H1 (cell line): ENCODE measurements at regions not wholly inside any gene's neighbourhood (a gene's known extent, or its start where the extent isn't known, plus 50 kb on each side); places are given as distances from the start of the nearest gene placed in this dataset.

ENCODE experiments used
- CTCF ChIA-PET: fragments of 300-600 bp; sonication (Branson Sonifier 250); formaldehyde crosslinking; loops from one replicate; lab custom pipeline; 2021; ENCODE audit not compliant: partially characterized antibody; lab: Charles Lee
- POLR2A ChIA-PET: fragments of 300-600 bp; sonication (Branson Sonifier 250); formaldehyde crosslinking; loops from one replicate; lab custom pipeline; 2021; ENCODE audit warnings: inconsistent platforms; ENCODE audit not compliant: partially characterized antibody; lab: Charles Lee
- DNase-seq, 2 experiments: peaks; one replicate each; pipeline versions ENCODE4 v3.0.0 to v3.0.0-alpha.2; 2010 to 2022; ENCODE audit warnings: low spot score in 2 of 2, low read depth in 1 of 2, mixed read lengths in 1 of 2
- FAIRE-seq: peaks from 2 replicates; lab custom pipeline; 2011; peaks lifted over from hg19 to GRCh38; lab: Jason Lieb, UNC
- H2AFZ ChIP-seq: 2 replicates; pipeline ENCODE4 v1.8.1; 2012; ENCODE audit warnings: low read length, inconsistent platforms
- H2AK5ac ChIP-seq: 2 replicates; pipeline ENCODE4 v1.6.1; 2013; ENCODE audit warnings: low read depth, low read length
- H2BK120ac ChIP-seq: replicated peaks from 2 replicates; pipeline ENCODE3; 2013; ENCODE audit warnings: low read depth, low read length, inconsistent platforms
- H2BK12ac ChIP-seq: 2 replicates; pipeline ENCODE4 v1.6.1; 2013; ENCODE audit warnings: low read depth, low read length
- H2BK15ac ChIP-seq: 2 replicates; pipeline ENCODE4 v1.6.1; 2013; ENCODE audit warnings: low read length
- H2BK20ac ChIP-seq: 2 replicates; pipeline ENCODE4 v1.6.1; 2013; ENCODE audit warnings: low read length
- H2BK5ac ChIP-seq: 2 replicates; pipeline ENCODE4 v1.6.1; 2013; ENCODE audit warnings: low read depth, low read length
- H3K14ac ChIP-seq: 2 replicates; pipeline ENCODE4 v1.6.1; 2013; ENCODE audit warnings: inconsistent platforms; ENCODE audit not compliant: insufficient read length
- H3K18ac ChIP-seq: 2 replicates; pipeline ENCODE4 v1.6.1; 2013; ENCODE audit warnings: low read length; ENCODE audit errors: extremely low read depth
- H3K23ac ChIP-seq: 2 replicates; pipeline ENCODE4 v1.6.1; 2013; ENCODE audit warnings: inconsistent platforms; ENCODE audit not compliant: insufficient read length
- H3K23me2 ChIP-seq: 2 replicates; pipeline ENCODE4 v1.6.1; 2013; ENCODE audit warnings: low read depth, low read length
- H3K27ac ChIP-seq: 2 replicates; pipeline ENCODE4 v1.6.1; 2011; ENCODE audit warnings: low read depth, low read length, inconsistent platforms
- H3K27me3 ChIP-seq, 4 experiments: replicated peaks in 1 of 4; 1 replicate in 1 of 4; 2 replicates in 3 of 4; pipeline versions ENCODE4 v1.6.1 to v1.8.1; 2011 to 2013; ENCODE audit warnings: low read length in 3 of 4, mild to moderate bottlenecking in 3 of 4, inconsistent platforms in 2 of 4, mixed read lengths in 2 of 4, moderate library complexity in 1 of 4; ENCODE audit not compliant: control insufficient read depth in 3 of 4, insufficient read depth in 3 of 4; ENCODE audit errors: extremely low read depth in 1 of 4
- H3K36me3 ChIP-seq, 4 experiments: 2 replicates each; pipeline versions ENCODE4 v1.6.1 to v1.8.1; 2011 to 2013; ENCODE audit warnings: mild to moderate bottlenecking in 4 of 4, low read length in 3 of 4, moderate library complexity in 2 of 4, control low read depth in 1 of 4, inconsistent platforms in 1 of 4; ENCODE audit not compliant: insufficient read depth in 4 of 4, control insufficient read depth in 2 of 4
- H3K4ac ChIP-seq: replicated peaks from 2 replicates; pipeline ENCODE3; 2013; ENCODE audit warnings: low read length, low read depth, mixed read lengths, inconsistent platforms; ENCODE audit not compliant: insufficient read length
- H3K4me1 ChIP-seq, 4 experiments: replicated peaks in 1 of 4; 1 replicate in 1 of 4; 2 replicates in 3 of 4; pipeline versions ENCODE4 v1.6.1 to v1.8.1; 2011 to 2013; ENCODE audit warnings: low read length in 3 of 4, inconsistent platforms in 2 of 4, mixed read lengths in 1 of 4; ENCODE audit not compliant: insufficient read depth in 4 of 4, control insufficient read depth in 3 of 4
- H3K4me2 ChIP-seq, 2 experiments: 2 replicates each; pipeline versions ENCODE4 v1.6.1 to v1.8.1; 2011 to 2013; ENCODE audit warnings: low read depth in 2 of 2, low read length in 2 of 2, control low read depth in 1 of 2, inconsistent platforms in 1 of 2, mild to moderate bottlenecking in 1 of 2; ENCODE audit not compliant: insufficient read depth in 1 of 2
- H3K4me3 ChIP-seq, 4 experiments: fragments of 200-600, 300-600 bp in 1 of 4; sonication (generic), shearing (Covaris generic), sonication (Bioruptor Twin) in 1 of 4; 2 replicates each; pipeline versions ENCODE4 v1.5.1 to v1.8.1; 2011 to 2016; ENCODE audit warnings: low read length in 4 of 4, low read depth in 3 of 4, control low read depth in 2 of 4, inconsistent platforms in 2 of 4, mild to moderate bottlenecking in 2 of 4, mixed read lengths in 1 of 4, moderate library complexity in 1 of 4; ENCODE audit not compliant: insufficient read depth in 2 of 4; ENCODE audit errors: extremely low read depth in 1 of 4
- H3K56ac ChIP-seq: replicated peaks from 2 replicates; pipeline ENCODE3; 2013; ENCODE audit warnings: low read depth, mild to moderate bottlenecking, mixed read lengths, low read length, inconsistent platforms; ENCODE audit not compliant: insufficient read length
- H3K79me1 ChIP-seq: 2 replicates; pipeline ENCODE4 v1.6.1; 2013; ENCODE audit warnings: low read depth, low read length, control low read depth
- H3K79me2 ChIP-seq, 2 experiments: 2 replicates each; pipeline versions ENCODE4 v1.6.1 to v1.8.1; 2012 to 2013; ENCODE audit warnings: low read length in 2 of 2, mild to moderate bottlenecking in 2 of 2, inconsistent platforms in 1 of 2; ENCODE audit not compliant: insufficient read depth in 2 of 2, control insufficient read depth in 1 of 2
- H3K9ac ChIP-seq, 4 experiments: replicated peaks in 1 of 4; 1 replicate in 1 of 4; 2 replicates in 3 of 4; pipeline versions ENCODE4 v1.6.1 to v1.8.1; 2011 to 2013; ENCODE audit warnings: low read depth in 3 of 4, low read length in 3 of 4, control low read depth in 2 of 4, mild to moderate bottlenecking in 2 of 4, moderate library complexity in 2 of 4, inconsistent platforms in 1 of 4; ENCODE audit errors: extremely low read depth in 1 of 4
- H3K9me3 ChIP-seq, 2 experiments: 2 replicates each; pipeline versions ENCODE4 v1.6.1 to v1.8.1; 2012 to 2013; ENCODE audit warnings: mild to moderate bottlenecking in 2 of 2, moderate library complexity in 2 of 2, control low read depth in 1 of 2, inconsistent platforms in 1 of 2, low read depth in 1 of 2, low read length in 1 of 2, mixed read lengths in 1 of 2; ENCODE audit not compliant: insufficient read depth in 2 of 2
- H4K20me1 ChIP-seq, 2 experiments: replicated peaks in 1 of 2; 2 replicates each; pipeline versions ENCODE3 to v1.8.1; 2011 to 2013; ENCODE audit warnings: inconsistent platforms in 2 of 2, low read length in 2 of 2, mild to moderate bottlenecking in 1 of 2; ENCODE audit not compliant: insufficient read depth in 2 of 2, control insufficient read depth in 1 of 2
- H4K5ac ChIP-seq: 2 replicates; pipeline ENCODE4 v1.6.1; 2013; ENCODE audit warnings: low read length, low read depth, mixed read lengths, inconsistent platforms; ENCODE audit not compliant: insufficient read length
- H4K8ac ChIP-seq: 2 replicates; pipeline ENCODE4 v1.8.0; 2013; ENCODE audit warnings: mild to moderate bottlenecking, moderate library complexity, low read length, inconsistent platforms; ENCODE audit not compliant: insufficient read depth; ENCODE audit errors: extremely low read depth
- H4K91ac ChIP-seq: replicated peaks from 2 replicates; pipeline ENCODE3; 2013; ENCODE audit warnings: low read length, mixed read lengths, inconsistent platforms; ENCODE audit not compliant: insufficient read length
- ASH2L ChIP-seq: fragments of 200-600, 300-600 bp; sonication (generic); IDR thresholded peaks from one replicate; pipeline ENCODE4 v1.7.1; 2017; ENCODE audit warnings: low read length
- BCL11A ChIP-seq, 2 experiments: IDR thresholded peaks; one replicate each; pipeline ENCODE4 v1.6.1; 2011; ENCODE audit warnings: low read depth in 2 of 2, low read length in 2 of 2, mild to moderate bottlenecking in 2 of 2
- JUN ChIP-seq: IDR thresholded peaks from 2 replicates; pipeline ENCODE4 v1.6.1; 2011; ENCODE audit warnings: low read depth, mild to moderate bottlenecking, improper control_type of control experiment, low read length
- KDM1A ChIP-seq: fragments of 200-600, 300-600 bp; sonication (generic); IDR thresholded peaks from 2 replicates; pipeline ENCODE4 v1.7.1; 2016; ENCODE audit warnings: mild to moderate bottlenecking, low read length, borderline replicate concordance
- POU5F1 ChIP-seq: IDR thresholded peaks from 2 replicates; pipeline ENCODE4 v1.6.1; 2011; ENCODE audit warnings: low read depth, mild to moderate bottlenecking, low read length, moderate library complexity
- RAD21 ChIP-seq, 2 experiments: IDR thresholded peaks in 1 of 2; conservative IDR thresholded peaks in 1 of 2; 2 replicates each; pipeline ENCODE4 v1.6.1; 2011; ENCODE audit warnings: low read depth in 2 of 2, low read length in 2 of 2, improper control_type of control experiment in 1 of 2, inconsistent platforms in 1 of 2, mild to moderate bottlenecking in 1 of 2, moderate library complexity in 1 of 2
- RBBP5 ChIP-seq: IDR thresholded peaks from 2 replicates; pipeline ENCODE4 v1.7.1; 2012; ENCODE audit warnings: low read depth, mild to moderate bottlenecking, inconsistent platforms, low read length, moderate library complexity, borderline replicate concordance
- RNF2 ChIP-seq: fragments of 200-900, 300-1000 bp; sonication (generic); IDR thresholded peaks from 2 replicates; pipeline ENCODE4 v1.7.1; 2016; ENCODE audit warnings: borderline replicate concordance, low read depth, mild to moderate bottlenecking, antibody characterized with exemption, low read length; ENCODE audit not compliant: poor library complexity, severe bottlenecking; ENCODE audit errors: missing control alignments
- SAP30 ChIP-seq: fragments of 300-600 bp; sonication (generic); IDR thresholded peaks from 2 replicates; pipeline ENCODE4 v1.7.1; 2012; ENCODE audit warnings: low read length, moderate library complexity, mild to moderate bottlenecking, inconsistent platforms; ENCODE audit not compliant: insufficient read depth, insufficient replicate concordance
- SP1 ChIP-seq: IDR thresholded peaks from 2 replicates; pipeline ENCODE4 v1.6.1; 2011; ENCODE audit warnings: low read depth, low read length
- SP2 ChIP-seq: IDR thresholded peaks from 2 replicates; pipeline ENCODE4 v1.6.1; 2012; ENCODE audit warnings: mild to moderate bottlenecking, low read length, inconsistent platforms
- SRF ChIP-seq: IDR thresholded peaks from 2 replicates; pipeline ENCODE4 v1.6.1; 2011; ENCODE audit warnings: mild to moderate bottlenecking, low read depth, low read length, moderate library complexity
- WGBS, 2 experiments: shearing (Covaris generic) in 1 of 2; methylation state at CpG; one replicate each; pipeline versions ENCODE4 v1.1.6 to v1.1.7; 2013 to 2015; ENCODE audit warnings: low lambda C conversion rate in 2 of 2, mixed read lengths in 2 of 2, inconsistent platforms in 1 of 2, low coverage in 1 of 2, missing lambda C conversion rate in 1 of 2; ENCODE audit not compliant: insufficient replicate concordance in 2 of 2, insufficient coverage in 1 of 2, insufficient read length in 1 of 2; ENCODE audit errors: extremely low coverage in 1 of 2, missing lambda C conversion rate in 1 of 2; 5-methylcytosine and 5-hydroxymethylcytosine counted together

GRCh38 chr21:27424601-27425000 is 457.7 kb upstream of the ADAMTS5 start:
- WGBS, 2 experiments: 90% methylated on average over 1 of the region's 1 CpG; no CpG with 5 or more reads in 1 of the 2 experiments
- ChIA-PET POLR2A (no interaction called here), CTCF (interaction anchor here (0.6 to 2.1 kb wide), 15 partner anchors 7 to 858 kb away, joined by 3 to 8 read pairs (median 3); no protein-coding TSS in a partner anchor)
- H4K20me1 ChIP-seq: no peaks in the 10 kb centered on the region
- no peak overlapping the region for H3K56ac ChIP-seq
- H2BK20ac ChIP-seq: peak overlapping the region; percentile 68; the same call in 1 of the 2 replicates
- no peak overlapping the region for H3K23ac ChIP-seq
- no peaks in the 10 kb centered on the region for H3K9me3 ChIP-seq
- no peak for DNase-seq
- H3K9ac ChIP-seq: no peak overlapping the region
- no peak overlapping the region for H3K4me3 ChIP-seq
- no peak overlapping the region for H3K14ac ChIP-seq
- H2BK15ac ChIP-seq: no peak overlapping the region
- no peak overlapping the region for H2BK5ac ChIP-seq
- peak overlapping the region; percentile 27 to 67; a peak in 1 of 4 replicates for H3K4me2 ChIP-seq
- TF ChIP-seq SRF: no peak
- no peak for TF ChIP-seq SAP30
- no peak for TF ChIP-seq ASH2L
- no peak for TF ChIP-seq RNF2
- TF ChIP-seq POU5F1: no peak
- no peak for TF ChIP-seq KDM1A
- TF ChIP-seq SP1: no peak
- no peak for TF ChIP-seq BCL11A (IDR thresholded peaks at IDR 0.05; ENCODE audit: low read depth in 2 of 2, low read length in 2 of 2)
- TF ChIP-seq RBBP5: no peak
- TF ChIP-seq SP2: no peak
- no peak for TF ChIP-seq JUN
- TF ChIP-seq RAD21 (IDR thresholded peaks at IDR 0.05 in 1 of 2, conservative IDR thresholded peaks at IDR 0.05 in 1 of 2; ENCODE audit: low read depth in 2 of 2, low read length in 2 of 2): no peak
- no peaks in the 10 kb centered on the region for H3K27me3 ChIP-seq
- H2BK12ac ChIP-seq: 0 out of 2 replicates have a peak overlapping the region, but pooled peaks have one; percentile 45
- H2BK120ac ChIP-seq: peak overlapping the region; percentile 82
- no peaks in the 10 kb centered on the region for H3K36me3 ChIP-seq
- peaks cover 0 to 10% (median 7%) of the 10 kb centered on the region in 4 experiments; a peak in 4 of 7 replicates for H3K4me1 ChIP-seq
- no peak overlapping the region for H4K5ac ChIP-seq
- H3K27ac ChIP-seq: no peak overlapping the region
- H4K91ac ChIP-seq: peak overlapping the region; percentile 61
- no peaks in the 10 kb centered on the region for H3K23me2 ChIP-seq
- H2AK5ac ChIP-seq: no peak overlapping the region
- H3K18ac ChIP-seq: no peak overlapping the region; the same call in 1 of the 2 replicates
- H2AFZ ChIP-seq: no peak overlapping the region
- no peak overlapping the region for H3K4ac ChIP-seq
- H3K79me1 ChIP-seq: no peaks in the 10 kb centered on the region
- no peak for FAIRE-seq
- no peaks in the 10 kb centered on the region for H3K79me2 ChIP-seq
- no peak overlapping the region for H4K8ac ChIP-seq
